IMR-90 (cell line): ENCODE measurements at regions not wholly inside any gene's neighbourhood (a gene's known extent, or its start where the extent isn't known, plus 50 kb on each side); places are given as distances from the start of the nearest gene placed in this dataset.

Source experiments
- ATAC-seq: fragments of 200-7000 bp; cut with Tn5 transposase; 2 replicates; pipeline ENCODE4 v1.9.1; 2020; ENCODE audit warnings: low read depth, mild to moderate bottlenecking, moderate library complexity
- BruUV-seq: library from RNA; stranded (reverse); fragments of 400-500 nt; replicated peaks from 2 replicates; lab custom pipeline; 2021; lab: Mats Ljungman, UMichigan
- CTCF ChIA-PET: fragments of 300-600 bp; formaldehyde crosslinking; extraction: SDS; loops from one replicate; lab custom pipeline; 2021; ENCODE audit warnings: antibody characterized with exemption; lab: Yijun Ruan, JAX
- POLR2A ChIA-PET: fragments of 300-600 bp; sonication (Branson Sonifier 250); formaldehyde crosslinking; loops from one replicate; lab custom pipeline; 2022; ENCODE audit warnings: antibody characterized with exemption; ENCODE audit not compliant: unreplicated experiment; lab: Charles Lee
- DNase-seq: peaks from one replicate; pipeline ENCODE4 v3.0.0; 2013
- H2AFZ ChIP-seq: replicated peaks from 2 replicates; pipeline ENCODE3; 2013; ENCODE audit warnings: low read length, mild to moderate bottlenecking; ENCODE audit not compliant: poor library complexity
- H2AK5ac ChIP-seq: 2 replicates; pipeline ENCODE4 v1.6.1; 2013; ENCODE audit warnings: low read depth, low read length, inconsistent platforms
- H2AK9ac ChIP-seq: replicated peaks from 2 replicates; pipeline ENCODE3; 2013; ENCODE audit warnings: mild to moderate bottlenecking, low read depth, low read length, moderate library complexity; ENCODE audit not compliant: poor library complexity
- H2BK120ac ChIP-seq: 2 replicates; pipeline ENCODE4 v1.6.1; 2013; ENCODE audit warnings: low read depth, low read length, inconsistent platforms
- H2BK15ac ChIP-seq: 3 replicates; pipeline ENCODE4 v1.6.1; 2013; ENCODE audit warnings: low read depth, low read length, inconsistent platforms
- H2BK20ac ChIP-seq: 2 replicates; pipeline ENCODE4 v1.6.1; 2013; ENCODE audit warnings: low read depth, mild to moderate bottlenecking, inconsistent platforms, low read length, moderate library complexity
- H2BK5ac ChIP-seq: 2 replicates; pipeline ENCODE4 v1.6.1; 2013; ENCODE audit warnings: mild to moderate bottlenecking, low read depth, low read length, inconsistent platforms; ENCODE audit not compliant: poor library complexity, severe bottlenecking
- H3K14ac ChIP-seq: replicated peaks from 2 replicates; pipeline ENCODE4 v1.6.1; 2013; ENCODE audit warnings: low read depth, low read length, inconsistent platforms
- H3K18ac ChIP-seq: 2 replicates; pipeline ENCODE4 v1.6.1; 2013; ENCODE audit warnings: low read depth, low read length, control low read depth
- H3K23ac ChIP-seq: 2 replicates; pipeline ENCODE4 v1.6.1; 2013; ENCODE audit warnings: low read depth, low read length, inconsistent platforms
- H3K27ac ChIP-seq: 2 replicates; pipeline ENCODE4 v1.5.1; 2013; ENCODE audit warnings: mild to moderate bottlenecking, control low read depth, low read length; ENCODE audit not compliant: insufficient read depth
- H3K27me3 ChIP-seq: 2 replicates; pipeline ENCODE4 v1.6.1; 2013; ENCODE audit warnings: low read length; ENCODE audit not compliant: control insufficient read depth, insufficient read depth
- H3K36me3 ChIP-seq: 2 replicates; pipeline ENCODE4 v1.6.1; 2013; ENCODE audit warnings: low read length, mixed read lengths; ENCODE audit not compliant: control insufficient read depth, insufficient read depth
- H3K4ac ChIP-seq: 2 replicates; pipeline ENCODE4 v1.6.1; 2013; ENCODE audit warnings: low read depth, low read length, inconsistent platforms
- H3K4me1 ChIP-seq: 2 replicates; pipeline ENCODE4 v1.6.1; 2013; ENCODE audit warnings: low read length, mixed read lengths; ENCODE audit not compliant: control insufficient read depth, insufficient read depth
- H3K4me2 ChIP-seq: 2 replicates; pipeline ENCODE4 v1.6.1; 2013; ENCODE audit warnings: low read depth, mild to moderate bottlenecking, control low read depth, low read length, moderate library complexity
- H3K4me3 ChIP-seq: 2 replicates; pipeline ENCODE4 v1.5.1; 2013; ENCODE audit warnings: low read depth, mild to moderate bottlenecking, control low read depth, low read length, moderate library complexity; ENCODE audit not compliant: insufficient read depth
- H3K56ac ChIP-seq: 2 replicates; pipeline ENCODE4 v1.6.1; 2013; ENCODE audit warnings: low read length, inconsistent platforms; ENCODE audit not compliant: insufficient read depth; ENCODE audit errors: extremely low read depth
- H3K79me1 ChIP-seq, 2 experiments: 2 replicates each; pipeline ENCODE4 v1.6.1; 2013; ENCODE audit warnings: low read length in 2 of 2, inconsistent platforms in 1 of 2, low read depth in 1 of 2
- H3K9ac ChIP-seq: 2 replicates; pipeline ENCODE4 v1.6.1; 2013; ENCODE audit warnings: low read depth, low read length, control low read depth
- H3K9me1 ChIP-seq: 2 replicates; pipeline ENCODE4 v1.6.1; 2013; ENCODE audit warnings: low read length, inconsistent platforms; ENCODE audit not compliant: insufficient read depth
- H3K9me3 ChIP-seq: 2 replicates; pipeline ENCODE4 v1.6.1; 2013; ENCODE audit warnings: low read length; ENCODE audit not compliant: control insufficient read depth, insufficient read depth
- H4K20me1 ChIP-seq: 2 replicates; pipeline ENCODE4 v1.6.1; 2013; ENCODE audit warnings: low read length, inconsistent platforms; ENCODE audit not compliant: insufficient read depth
- H4K5ac ChIP-seq: 2 replicates; pipeline ENCODE4 v1.6.1; 2013; ENCODE audit warnings: mild to moderate bottlenecking, low read depth, low read length, control low read depth
- H4K8ac ChIP-seq, 2 experiments: 2 replicates each; pipeline ENCODE4 v1.6.1; 2013; ENCODE audit warnings: low read depth in 2 of 2, low read length in 2 of 2, control low read depth in 1 of 2, inconsistent platforms in 1 of 2
- H4K91ac ChIP-seq: 2 replicates; pipeline ENCODE4 v1.6.1; 2013; ENCODE audit warnings: low read depth, low read length, inconsistent platforms; ENCODE audit not compliant: insufficient read depth
- BHLHE40 ChIP-seq: fragments of 150-350 bp; IDR thresholded peaks from 2 replicates; pipeline ENCODE4 v1.6.1; 2016; ENCODE audit warnings: mild to moderate bottlenecking, low read depth, low read length
- CEBPB ChIP-seq: IDR thresholded peaks from 2 replicates; pipeline ENCODE4 v1.6.1; 2012; ENCODE audit warnings: low read depth, low read length, improper control_type of control experiment
- FOS ChIP-seq: fragments of 150-350 bp; IDR thresholded peaks from 2 replicates; pipeline ENCODE4 v1.6.1; 2016; ENCODE audit warnings: low read depth, low read length
- MAFK ChIP-seq: IDR thresholded peaks from 2 replicates; pipeline ENCODE4 v1.6.1; 2012; ENCODE audit warnings: low read depth, low read length, improper control_type of control experiment
- MAZ ChIP-seq: IDR thresholded peaks from 2 replicates; pipeline ENCODE4 v1.6.1; 2012; ENCODE audit warnings: low read depth, mild to moderate bottlenecking, low read length, improper control_type of control experiment, moderate library complexity, borderline replicate concordance
- MXI1 ChIP-seq: IDR thresholded peaks from 2 replicates; pipeline ENCODE4 v1.6.1; 2012; ENCODE audit warnings: low read depth, mild to moderate bottlenecking, low read length, moderate library complexity, borderline replicate concordance
- NFE2L2 ChIP-seq: fragments of 150-350 bp; IDR thresholded peaks from 2 replicates; pipeline ENCODE4 v1.6.1; 2016; ENCODE audit warnings: low read depth, mild to moderate bottlenecking, low read length
- POLR2A ChIP-seq: IDR thresholded peaks from 2 replicates; pipeline ENCODE4 v1.6.1; 2012; ENCODE audit warnings: mild to moderate bottlenecking, low read depth, low read length
- RAD21 ChIP-seq: IDR thresholded peaks from 2 replicates; pipeline ENCODE4 v1.6.1; 2012; ENCODE audit warnings: low read length, improper control_type of control experiment
- RFX5 ChIP-seq: IDR thresholded peaks from 2 replicates; pipeline ENCODE4 v1.8.0; 2012; ENCODE audit warnings: low read depth, mild to moderate bottlenecking, low read length, moderate library complexity
- SMC3 ChIP-seq: fragments of 150-350 bp; IDR thresholded peaks from 2 replicates; pipeline ENCODE4 v1.6.1; 2016; ENCODE audit warnings: low read depth, mild to moderate bottlenecking, antibody characterized with exemption, low read length, moderate library complexity
- WGBS, 2 experiments: methylation state at CpG; one replicate each; pipeline versions ENCODE4 v1.1.5 to v1.1.7; 2013; ENCODE audit warnings: missing lambda C conversion rate in 2 of 2; ENCODE audit not compliant: insufficient read length in 1 of 2; ENCODE audit errors: extremely low coverage in 2 of 2; 5-methylcytosine and 5-hydroxymethylcytosine counted together
- dilution Hi-C: fragments of 300-500 bp; cut with HindIII; formaldehyde crosslinking; loops from one replicate; pipeline ENCODE4 v1.14.3; 2018; ENCODE audit warnings: low sequenced_read_pairs; ENCODE audit not compliant: unreplicated experiment
- in situ Hi-C: fragments of 300-500 bp; cut with MboI; formaldehyde crosslinking; loops from 3 replicates; pipeline ENCODE4 v1.14.3; 2019; ENCODE audit warnings: low sequenced_read_pairs, inconsistent platforms, mixed read lengths
- intact Hi-C: fragments of 100-400 bp; cut with micrococcal nuclease; formaldehyde crosslinking; loops from 2 replicates; pipeline ENCODE4 v1.10.0; 2022
- TF ChIP-seq, protein P1 (sequence below): fragments of 150-350 bp; IDR thresholded peaks from 2 replicates; pipeline ENCODE4 v1.6.1; 2016; ENCODE audit warnings: low read depth, mild to moderate bottlenecking, low read length, moderate library complexity, borderline replicate concordance
- TF ChIP-seq, protein P2 (sequence below): conservative IDR thresholded peaks from 2 replicates; pipeline ENCODE4 v1.5.1; 2012; ENCODE audit warnings: mild to moderate bottlenecking, low read depth, low read length, improper control_type of control experiment

DNA sequence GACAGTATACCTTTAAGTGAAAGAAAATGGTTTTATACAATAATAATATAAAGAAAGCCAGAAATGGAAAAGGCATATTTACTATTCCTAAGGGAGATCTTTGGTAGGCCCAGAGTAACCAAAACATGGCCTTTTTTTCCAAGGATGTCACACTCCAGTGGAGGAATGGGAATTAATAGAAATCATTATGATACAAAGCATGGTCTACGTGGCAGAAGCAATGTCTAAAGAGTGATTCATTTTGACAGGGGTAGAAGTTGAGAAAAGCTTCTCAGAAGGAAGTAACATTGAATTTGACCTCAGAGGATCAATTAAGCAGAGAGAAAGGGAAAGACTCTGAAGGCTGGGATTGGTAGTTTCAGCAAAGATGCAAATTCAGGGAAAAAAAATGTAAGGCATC is 208.6 kb downstream of the BTG1 start:
- Histone ChIP-seq H2BK120ac (no peak overlapping the region), H3K9me3 (no peaks in the 10 kb centered on the region), H4K91ac (no peak overlapping the region), H2BK15ac (no peak overlapping the region), H3K9ac (no peak overlapping the region), H3K56ac (no peak overlapping the region), H3K27ac (no peak overlapping the region), H2AK9ac (no peak overlapping the region), H3K4ac (no peak overlapping the region), H4K8ac (no peak overlapping the region), H3K18ac (no peak overlapping the region), H3K4me3 (no peak overlapping the region), H3K23ac (no peak overlapping the region), H3K27me3 (no peaks in the 10 kb centered on the region), H2AFZ (no peak overlapping the region), H4K5ac (no peak overlapping the region), H2AK5ac (no peak overlapping the region), H2BK20ac (no peak overlapping the region), H2BK5ac (no peak overlapping the region), H3K4me1 (no peaks in the 10 kb centered on the region), H3K79me1 (no peaks in the 10 kb centered on the region), H3K14ac (no peak overlapping the region), H3K4me2 (no peak overlapping the region), H4K20me1 (no peaks in the 10 kb centered on the region), H3K36me3 (no peaks in the 10 kb centered on the region), H3K9me1 (no peaks in the 10 kb centered on the region)
- DNase-seq (no peak), ATAC-seq (no peak)
- dilution Hi-C loops (no loop called here), intact Hi-C loops (no loop called here), in situ Hi-C loops (no loop called here)
- WGBS, 2 experiments: no CpG with 5 or more reads among the region's 1 CpG
- TF ChIP-seq FOS: no peak
- TF ChIP-seq, protein P1, sequence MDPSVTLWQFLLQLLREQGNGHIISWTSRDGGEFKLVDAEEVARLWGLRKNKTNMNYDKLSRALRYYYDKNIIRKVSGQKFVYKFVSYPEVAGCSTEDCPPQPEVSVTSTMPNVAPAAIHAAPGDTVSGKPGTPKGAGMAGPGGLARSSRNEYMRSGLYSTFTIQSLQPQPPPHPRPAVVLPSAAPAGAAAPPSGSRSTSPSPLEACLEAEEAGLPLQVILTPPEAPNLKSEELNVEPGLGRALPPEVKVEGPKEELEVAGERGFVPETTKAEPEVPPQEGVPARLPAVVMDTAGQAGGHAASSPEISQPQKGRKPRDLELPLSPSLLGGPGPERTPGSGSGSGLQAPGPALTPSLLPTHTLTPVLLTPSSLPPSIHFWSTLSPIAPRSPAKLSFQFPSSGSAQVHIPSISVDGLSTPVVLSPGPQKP: no peak
- TF ChIP-seq BHLHE40: no peak
- no peak for TF ChIP-seq NFE2L2
- no peak for TF ChIP-seq POLR2A
- no peak for TF ChIP-seq SMC3
- TF ChIP-seq, protein P2, sequence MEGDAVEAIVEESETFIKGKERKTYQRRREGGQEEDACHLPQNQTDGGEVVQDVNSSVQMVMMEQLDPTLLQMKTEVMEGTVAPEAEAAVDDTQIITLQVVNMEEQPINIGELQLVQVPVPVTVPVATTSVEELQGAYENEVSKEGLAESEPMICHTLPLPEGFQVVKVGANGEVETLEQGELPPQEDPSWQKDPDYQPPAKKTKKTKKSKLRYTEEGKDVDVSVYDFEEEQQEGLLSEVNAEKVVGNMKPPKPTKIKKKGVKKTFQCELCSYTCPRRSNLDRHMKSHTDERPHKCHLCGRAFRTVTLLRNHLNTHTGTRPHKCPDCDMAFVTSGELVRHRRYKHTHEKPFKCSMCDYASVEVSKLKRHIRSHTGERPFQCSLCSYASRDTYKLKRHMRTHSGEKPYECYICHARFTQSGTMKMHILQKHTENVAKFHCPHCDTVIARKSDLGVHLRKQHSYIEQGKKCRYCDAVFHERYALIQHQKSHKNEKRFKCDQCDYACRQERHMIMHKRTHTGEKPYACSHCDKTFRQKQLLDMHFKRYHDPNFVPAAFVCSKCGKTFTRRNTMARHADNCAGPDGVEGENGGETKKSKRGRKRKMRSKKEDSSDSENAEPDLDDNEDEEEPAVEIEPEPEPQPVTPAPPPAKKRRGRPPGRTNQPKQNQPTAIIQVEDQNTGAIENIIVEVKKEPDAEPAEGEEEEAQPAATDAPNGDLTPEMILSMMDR: no peak
- TF ChIP-seq RAD21: no peak
- TF ChIP-seq MAFK: no peak
- no peak for TF ChIP-seq RFX5
- no peak for TF ChIP-seq MXI1
- TF ChIP-seq CEBPB: no peak
- TF ChIP-seq MAZ: no peak
- no TSS peak for BruUV-seq
- CTCF ChIA-PET: no interaction called here
- POLR2A ChIA-PET: no interaction called here
